ENCODE measurements at regions not wholly inside any gene's neighbourhood (a gene's known extent, or its start where the extent isn't known, plus 50 kb on each side); places are given as distances from the start of the nearest gene placed in this dataset.

- DNase-seq (ENCODE audit: low read depth in 2 of 2), result no peak
Measured at GRCh38 chr3:151935446-151935845, 62.0 kb downstream of the SUCNR1 start.

- no peak for DNase-seq (ENCODE audit: low read depth in 2 of 2)
Measured at GRCh38 chr3:151940481-151940880, 67.0 kb downstream of the SUCNR1 start.

- no peak for DNase-seq (ENCODE audit: low read depth in 2 of 2)
Measured at GRCh38 chr3:151943539-151943938, 70.1 kb downstream of the SUCNR1 start.

GRCh38 chr3:151944356-151944755, 70.9 kb downstream of the SUCNR1 start:
- no peak for DNase-seq (ENCODE audit: low read depth in 2 of 2)

GRCh38 chr3:151946606-151947005, 73.2 kb downstream of the SUCNR1 start:
- DNase-seq (ENCODE audit: low read depth in 2 of 2), result no peak

GRCh38 chr3:151949706-151950105, 76.3 kb downstream of the SUCNR1 start:
- DNase-seq (ENCODE audit: low read depth in 2 of 2), result no peak

GRCh38 chr3:151955356-151955755, 81.9 kb downstream of the SUCNR1 start:
- DNase-seq (ENCODE audit: low read depth in 2 of 2), result no peak

- no peak for DNase-seq (ENCODE audit: low read depth in 2 of 2)
Measured at GRCh38 chr3:151960961-151961580, 87.6 kb downstream of the SUCNR1 start.

GRCh38 chr3:151962352-151962751, 88.9 kb downstream of the SUCNR1 start:
- DNase-seq (ENCODE audit: low read depth in 2 of 2), result no peak

- DNase-seq (ENCODE audit: low read depth in 2 of 2), result no peak
Measured at GRCh38 chr3:151962912-151963311, 89.5 kb downstream of the SUCNR1 start.

- no peak for DNase-seq (ENCODE audit: low read depth in 2 of 2)
Measured at GRCh38 chr3:151964743-151965142, 91.3 kb downstream of the SUCNR1 start.

- no peak for DNase-seq (ENCODE audit: low read depth in 2 of 2)
Measured at GRCh38 chr3:151969026-151969642, 95.7 kb downstream of the SUCNR1 start.

- no peak for DNase-seq (ENCODE audit: low read depth in 2 of 2)
Measured at GRCh38 chr3:151971814-151972579, 98.6 kb downstream of the SUCNR1 start.

GRCh38 chr3:151974067-151974466, 100.6 kb downstream of the SUCNR1 start:
- DNase-seq (ENCODE audit: low read depth in 2 of 2), result no peak

- DNase-seq (ENCODE audit: low read depth in 2 of 2), result no peak
Measured at GRCh38 chr3:151976211-151977050, 103.0 kb downstream of the SUCNR1 start.

- no peak for DNase-seq (ENCODE audit: low read depth in 2 of 2)
Measured at GRCh38 chr3:151979906-151980305, 106.5 kb downstream of the SUCNR1 start.

- DNase-seq (ENCODE audit: low read depth in 2 of 2), result no peak
Measured at GRCh38 chr3:151983538-151983937, 110.1 kb downstream of the SUCNR1 start.

- DNase-seq (ENCODE audit: low read depth in 2 of 2), result no peak
Measured at GRCh38 chr3:151985787-151986430, 112.5 kb downstream of the SUCNR1 start.

- DNase-seq (ENCODE audit: low read depth in 2 of 2), result no peak
Measured at GRCh38 chr3:151987893-151988292, 114.5 kb downstream of the SUCNR1 start.

- DNase-seq (ENCODE audit: low read depth in 2 of 2), result no peak
Measured at GRCh38 chr3:151989621-151990020, 116.2 kb downstream of the SUCNR1 start.

- DNase-seq (ENCODE audit: low read depth in 2 of 2), result no peak
Measured at GRCh38 chr3:151990696-151991376, 117.4 kb downstream of the SUCNR1 start.

All from stimulated activated CD4-positive, alpha-beta T cell treated with anti-CD3 and anti-CD28 coated beads, Interleukin-15, amount 100 ng/mL, for 48 hours (primary cell).